Activated naive CD8-positive, alpha-beta T cell treated with anti-CD3 and anti-CD28 coated beads, Interleukin-2, amount 10 ng/mL, durations not matched to agents 7 days and 5 days (primary cell): ENCODE measurements at regions not wholly inside any gene's neighbourhood (a gene's known extent, or its start where the extent isn't known, plus 50 kb on each side); places are given as distances from the start of the nearest gene placed in this dataset.

Experiments used
- ATAC-seq: fragments of 150-1000 bp; cut with Tn5 transposase; one replicate; pipeline ENCODE4 v1.10.0; 2021; ENCODE audit warnings: low read depth, moderate library complexity
- POLR2A ChIA-PET: fragments of 350-600 bp; sonication (Branson Sonifier 250); formaldehyde crosslinking; loops from one replicate; lab custom pipeline; 2021; ENCODE audit warnings: antibody characterized with exemption; lab: Charles Lee
- DNase-seq: peaks from one replicate; pipeline ENCODE4 v3.0.0; 2021
- H3K27ac Mint-ChIP-seq: one replicate; pipeline ENCODE4 v1.8.0; 2022; ENCODE audit warnings: mild to moderate bottlenecking, mixed read lengths
- H3K27me3 Mint-ChIP-seq: one replicate; pipeline ENCODE4 v1.8.0; 2022; ENCODE audit warnings: mild to moderate bottlenecking, moderate library complexity, mixed read lengths
- H3K36me3 Mint-ChIP-seq: one replicate; pipeline ENCODE4 v1.8.0; 2021; ENCODE audit warnings: mild to moderate bottlenecking, mixed read lengths
- H3K4me1 Mint-ChIP-seq: one replicate; pipeline ENCODE4 v1.8.0; 2021; ENCODE audit warnings: mixed read lengths
- H3K4me3 Mint-ChIP-seq: one replicate; pipeline ENCODE4 v1.8.0; 2022; ENCODE audit warnings: mild to moderate bottlenecking, moderate library complexity, mixed read lengths
- H3K9me3 Mint-ChIP-seq: one replicate; pipeline ENCODE4 v1.8.0; 2021; ENCODE audit warnings: mixed read lengths

DNA sequence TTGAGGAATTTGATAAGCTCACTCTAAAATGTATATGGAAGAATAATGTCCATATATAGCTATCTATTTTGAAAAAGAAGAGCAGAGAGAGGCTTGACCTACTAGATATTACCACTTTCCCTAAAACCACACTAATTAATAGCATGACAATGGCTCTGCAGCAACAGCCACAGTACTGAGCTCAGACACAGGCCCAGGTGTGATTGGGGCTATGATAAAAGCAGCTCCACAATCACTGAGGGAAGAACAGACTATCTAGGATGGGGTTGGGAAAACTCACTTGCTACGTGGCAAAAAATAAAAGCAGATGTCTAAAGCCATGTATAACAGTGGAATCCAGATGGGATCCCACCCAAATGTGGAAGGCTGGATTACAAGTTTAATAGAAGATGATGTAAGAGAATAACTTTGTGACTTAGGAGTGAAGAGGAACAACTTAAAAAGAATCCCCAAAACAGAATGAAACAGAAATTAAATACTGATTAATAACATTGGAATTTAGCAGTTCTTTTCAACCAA lies 80.8 kb upstream of the RAB4A start:
- H3K4me1 Mint-ChIP-seq, result peaks cover 16% of the 10 kb centered on the region
- H3K36me3 Mint-ChIP-seq, result no peaks in the 10 kb centered on the region
- DNase-seq, result no peak
- peaks cover 15% of the 10 kb centered on the region for H3K27me3 Mint-ChIP-seq
- no peak overlapping the region for H3K27ac Mint-ChIP-seq
- POLR2A ChIA-PET, result no interaction called here
- ATAC-seq, result no peak
- H3K9me3 Mint-ChIP-seq, result no peaks in the 10 kb centered on the region
- no peak overlapping the region for H3K4me3 Mint-ChIP-seq

DNA sequence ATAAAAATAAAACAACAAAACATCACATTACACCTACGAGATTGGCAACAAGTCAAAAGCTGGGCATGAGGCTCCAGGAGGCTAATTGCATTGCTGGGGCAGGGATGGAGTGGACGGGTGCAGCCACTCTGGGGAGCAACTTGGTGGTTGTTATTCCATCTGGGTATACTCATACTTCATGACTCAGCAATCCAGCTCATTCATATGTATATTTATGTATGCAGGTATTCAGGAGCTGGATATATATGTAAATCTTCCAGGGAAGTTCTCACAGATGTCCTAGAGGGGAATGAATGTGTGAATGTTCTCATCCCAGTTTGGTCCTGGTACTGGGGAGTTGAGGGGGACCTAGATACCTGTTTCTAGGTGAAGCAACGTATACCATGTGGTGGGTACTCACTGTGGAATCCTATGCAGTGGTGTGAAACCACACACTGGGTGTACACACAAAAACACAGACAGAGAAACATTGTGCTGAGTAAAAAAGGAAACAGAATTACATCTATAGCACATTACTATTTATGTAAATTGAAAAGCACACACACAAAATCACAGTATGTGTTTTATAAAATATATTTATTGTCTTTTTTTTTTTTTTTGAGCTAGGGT lies 79.7 kb upstream of the RAB4A start:
- ATAC-seq, result no peak
- peaks cover 11% of the 10 kb centered on the region for H3K4me1 Mint-ChIP-seq
- POLR2A ChIA-PET, result no interaction called here

DNA sequence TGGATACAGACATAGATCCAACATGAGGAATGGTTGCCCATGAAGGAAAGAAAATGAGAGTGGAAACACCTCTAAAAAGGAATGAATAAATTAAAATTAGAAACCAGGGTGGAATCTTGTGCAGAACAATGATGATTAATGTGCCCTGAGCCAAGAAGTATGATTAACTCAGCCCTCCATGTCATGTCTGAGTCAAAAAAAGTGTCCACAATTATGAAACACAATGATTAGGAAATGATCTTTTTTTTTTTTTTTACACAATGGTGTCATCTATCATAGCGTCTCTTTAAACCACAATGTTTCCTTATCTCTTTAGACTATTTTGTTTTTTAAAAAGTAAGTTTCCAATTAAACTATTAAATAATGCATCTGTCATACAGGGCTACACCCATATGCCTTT lies 78.9 kb upstream of the RAB4A start:
- H3K36me3 Mint-ChIP-seq, result no peaks in the 10 kb centered on the region
- no peak overlapping the region for H3K4me3 Mint-ChIP-seq
- DNase-seq (no peak), ATAC-seq (no peak)
- no peak overlapping the region for H3K27ac Mint-ChIP-seq
- POLR2A ChIA-PET, result interaction anchor here (0.6 kb wide), 1 partner anchor 276 kb away, joined by 3 read pairs; no protein-coding TSS in a partner anchor
- peaks cover 3% of the 10 kb centered on the region for H3K4me1 Mint-ChIP-seq
- H3K27me3 Mint-ChIP-seq, result peaks cover 15% of the 10 kb centered on the region
- H3K9me3 Mint-ChIP-seq, result no peaks in the 10 kb centered on the region

More for the DNA sequence above, 79.7 kb upstream of the RAB4A start:
- H3K36me3 Mint-ChIP-seq, result no peaks in the 10 kb centered on the region
- no peak for DNase-seq
- H3K4me3 Mint-ChIP-seq, result no peak overlapping the region
- H3K27ac Mint-ChIP-seq, result no peak overlapping the region
- peaks cover 15% of the 10 kb centered on the region for H3K27me3 Mint-ChIP-seq
- no peaks in the 10 kb centered on the region for H3K9me3 Mint-ChIP-seq

DNA sequence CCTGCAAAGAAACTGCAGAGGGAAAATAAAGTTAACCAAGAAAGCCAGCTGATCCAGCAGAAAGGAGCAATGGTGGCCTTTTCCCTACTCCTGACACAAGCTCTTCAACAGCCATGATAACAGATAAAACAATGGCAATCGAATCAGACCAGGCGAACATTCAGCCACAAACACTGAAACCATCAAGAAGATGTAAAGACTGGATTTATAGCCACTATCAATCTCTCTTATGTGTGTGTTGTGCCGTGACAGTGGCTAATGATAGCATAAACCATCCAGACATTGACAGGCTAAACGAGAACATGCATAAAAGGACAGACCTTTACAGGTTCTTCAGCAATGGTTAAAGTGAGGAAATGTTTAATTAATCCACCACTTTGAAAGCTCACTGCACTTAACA lies 78.1 kb upstream of the RAB4A start:
- ATAC-seq, result no peak
- POLR2A ChIA-PET, result no interaction called here
- no peaks in the 10 kb centered on the region for H3K36me3 Mint-ChIP-seq

DNA sequence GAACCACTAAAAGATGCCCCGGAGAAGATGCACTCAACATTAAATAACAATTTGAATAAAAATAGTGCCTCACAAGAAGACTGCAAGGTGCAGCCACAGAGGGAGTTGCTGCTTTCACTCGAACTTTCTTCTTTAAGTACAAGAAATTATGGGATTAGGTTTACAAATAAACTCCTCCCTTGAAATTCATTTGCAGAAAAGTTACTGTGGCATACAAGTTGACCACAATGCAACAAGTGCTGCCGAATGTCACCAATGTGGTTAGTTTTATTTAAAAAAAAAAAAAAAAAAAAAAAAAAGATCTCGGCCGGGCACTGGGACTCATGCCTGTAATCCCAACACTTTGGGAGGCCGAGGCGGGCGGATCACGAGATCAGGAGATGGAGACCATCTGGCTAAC lies 76.8 kb upstream of the RAB4A start:
- H3K27me3 Mint-ChIP-seq, result peaks cover 12% of the 10 kb centered on the region
- H3K4me3 Mint-ChIP-seq, result no peak overlapping the region
- H3K36me3 Mint-ChIP-seq, result no peaks in the 10 kb centered on the region
- no peaks in the 10 kb centered on the region for H3K9me3 Mint-ChIP-seq
- DNase-seq, result no peak
- H3K27ac Mint-ChIP-seq, result no peak overlapping the region
- ATAC-seq, result no peak
- POLR2A ChIA-PET, result interaction anchor here (0.6 kb wide), 1 partner anchor 84 kb away, joined by 4 read pairs; no protein-coding TSS in a partner anchor
- peaks cover 3% of the 10 kb centered on the region for H3K4me1 Mint-ChIP-seq

More for the DNA sequence above, 78.1 kb upstream of the RAB4A start:
- no peak for DNase-seq
- peaks cover 15% of the 10 kb centered on the region for H3K27me3 Mint-ChIP-seq
- H3K4me1 Mint-ChIP-seq, result peaks cover 3% of the 10 kb centered on the region
- no peaks in the 10 kb centered on the region for H3K9me3 Mint-ChIP-seq
- H3K27ac Mint-ChIP-seq, result no peak overlapping the region
- H3K4me3 Mint-ChIP-seq, result no peak overlapping the region

DNA sequence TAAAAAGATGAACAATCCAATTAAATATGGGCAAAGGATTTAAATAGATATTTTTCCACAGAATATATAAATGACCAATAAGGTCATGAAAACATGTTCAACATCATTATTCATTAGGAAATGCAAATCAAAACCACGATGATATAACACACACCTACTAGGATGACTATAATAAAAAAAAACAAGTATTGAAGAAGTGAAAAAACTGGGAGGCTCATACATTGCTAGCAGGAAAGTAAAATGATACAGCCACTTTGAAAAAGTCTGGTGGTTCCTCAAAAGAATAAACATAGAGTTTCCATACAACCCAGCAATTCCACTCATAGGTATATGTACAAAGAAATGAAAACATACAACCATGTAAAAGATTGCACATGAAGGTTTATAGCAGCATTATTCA lies 75.7 kb upstream of the RAB4A start:
- Mint-ChIP-seq H3K4me1 (peaks cover 9% of the 10 kb centered on the region), H3K9me3 (no peaks in the 10 kb centered on the region), H3K4me3 (no peak overlapping the region), H3K36me3 (no peaks in the 10 kb centered on the region), H3K27ac (no peak overlapping the region), H3K27me3 (peaks cover 5% of the 10 kb centered on the region)
- DNase-seq (no peak), ATAC-seq (no peak)
- POLR2A ChIA-PET, result no interaction called here

DNA sequence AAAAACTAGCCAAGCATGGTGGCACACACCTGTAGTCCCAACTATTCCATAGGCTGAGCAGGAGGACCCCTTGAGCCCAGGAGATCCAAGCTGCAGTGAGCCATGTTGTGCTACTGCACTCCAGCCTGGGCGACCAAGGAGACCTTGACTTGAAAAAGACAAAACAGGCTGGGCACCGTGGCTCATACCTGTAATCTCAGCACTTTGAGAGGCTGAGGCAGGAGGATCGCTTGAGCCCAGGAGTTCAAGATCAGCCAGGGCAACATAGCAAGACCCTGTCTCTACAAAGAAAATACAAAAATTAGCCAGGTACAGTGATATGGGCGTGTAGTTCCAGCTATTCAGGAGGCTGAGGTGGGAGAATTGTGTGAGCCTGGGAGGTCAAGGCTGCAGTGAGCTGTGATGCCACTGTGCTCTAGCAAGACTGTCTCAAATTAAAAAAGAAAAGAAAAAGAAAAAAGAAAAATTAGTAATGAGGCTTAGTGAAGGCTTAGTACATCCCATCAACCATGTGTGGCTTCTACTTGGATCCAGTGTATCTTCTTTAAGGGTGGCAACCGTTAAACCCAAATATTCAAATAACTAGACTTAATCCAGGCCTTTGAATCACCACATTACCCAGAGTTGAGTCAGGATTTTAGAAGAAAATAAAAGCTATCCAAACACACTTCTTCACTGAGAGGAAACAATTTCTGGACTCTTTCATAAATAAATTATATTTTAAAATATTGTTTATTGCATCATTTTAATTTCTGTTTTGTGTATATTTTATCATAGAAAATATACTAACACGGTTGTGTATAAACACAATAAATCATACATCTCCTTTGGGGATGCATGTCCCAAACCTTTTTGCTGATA lies 74.3 kb upstream of the RAB4A start:
- peaks cover 13% of the 10 kb centered on the region for H3K4me1 Mint-ChIP-seq
- no peak for ATAC-seq
- POLR2A ChIA-PET, result no interaction called here
- no peaks in the 10 kb centered on the region for H3K36me3 Mint-ChIP-seq
- DNase-seq, result no peak
- no peak overlapping the region for H3K4me3 Mint-ChIP-seq
- H3K27ac Mint-ChIP-seq, result peak overlapping the region; percentile 14
- no peaks in the 10 kb centered on the region for H3K9me3 Mint-ChIP-seq
- peaks cover 8% of the 10 kb centered on the region for H3K27me3 Mint-ChIP-seq

DNA sequence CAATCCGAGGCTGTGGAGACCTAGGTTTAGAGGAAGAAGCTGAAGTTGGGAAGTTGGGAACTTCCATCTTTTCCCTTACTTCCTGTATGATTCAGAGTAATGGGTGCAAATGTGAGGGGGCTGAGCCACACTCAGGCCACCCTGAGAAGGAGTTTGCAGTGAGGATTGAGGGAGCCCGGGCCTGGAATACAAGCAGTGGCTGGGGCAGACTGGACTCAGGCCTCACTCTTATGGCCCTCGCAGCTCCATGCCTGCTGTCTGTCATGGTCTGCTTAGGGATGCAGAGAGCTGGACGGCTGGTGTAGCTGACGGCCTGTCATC lies 73.7 kb upstream of the RAB4A start:
- H3K27ac Mint-ChIP-seq, result no peak overlapping the region
- no peak for ATAC-seq
- no peak for DNase-seq
- H3K4me1 Mint-ChIP-seq, result peaks cover 13% of the 10 kb centered on the region
- peaks cover 6% of the 10 kb centered on the region for H3K27me3 Mint-ChIP-seq
- no peaks in the 10 kb centered on the region for H3K36me3 Mint-ChIP-seq
- H3K4me3 Mint-ChIP-seq, result no peak overlapping the region
- POLR2A ChIA-PET, result no interaction called here
- no peaks in the 10 kb centered on the region for H3K9me3 Mint-ChIP-seq

DNA sequence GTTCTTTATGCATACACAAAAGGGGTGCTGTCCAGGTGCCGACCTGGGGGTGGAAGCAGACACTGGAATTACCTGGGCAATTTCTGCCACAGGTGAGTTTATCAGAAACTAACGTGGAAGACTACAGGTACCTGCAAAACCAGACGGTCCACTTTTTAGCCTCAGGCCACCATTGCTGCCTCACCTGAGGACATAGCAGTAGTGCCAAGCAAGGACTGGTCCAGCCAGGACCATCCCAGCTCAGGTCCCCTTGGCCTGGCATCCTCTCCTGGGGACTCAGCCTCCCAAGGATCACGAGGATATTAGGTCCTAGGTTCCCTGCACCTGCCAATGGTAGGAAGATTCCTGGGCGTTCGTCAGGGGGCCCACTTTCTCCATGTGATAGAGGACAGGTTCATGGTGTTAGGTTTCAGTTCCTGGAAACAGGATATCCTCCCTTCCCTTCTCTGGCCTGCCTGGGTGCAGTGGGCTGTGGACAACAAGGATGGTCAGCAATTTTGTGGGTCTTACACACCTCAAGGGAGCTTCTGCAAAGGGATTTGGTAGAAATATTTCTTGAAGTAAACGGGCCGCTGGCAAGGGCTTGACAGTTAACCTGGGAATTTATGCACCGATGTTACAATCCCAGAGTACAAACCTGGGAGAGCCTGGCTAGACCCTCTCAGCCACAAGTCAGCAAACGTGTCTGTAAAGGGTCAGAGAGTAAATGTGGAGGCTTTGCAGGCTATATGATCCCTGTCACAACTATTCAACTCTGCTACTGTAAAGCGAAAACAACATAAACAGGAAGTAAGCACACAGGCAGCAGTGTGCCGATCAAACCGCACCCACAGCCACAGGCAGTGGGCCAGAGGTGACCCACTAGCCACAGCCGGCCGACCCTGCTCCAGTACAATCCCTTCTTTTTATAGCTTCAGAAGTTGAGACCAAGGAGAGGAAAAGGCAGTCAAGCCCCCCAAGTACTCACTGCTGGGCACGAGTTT lies 71.4 kb upstream of the RAB4A start:
- H3K9me3 Mint-ChIP-seq, result no peaks in the 10 kb centered on the region
- DNase-seq (peak; percentile 41), ATAC-seq (peak; percentile 47)
- H3K4me1 Mint-ChIP-seq, result peaks cover 11% of the 10 kb centered on the region
- peak overlapping the region; percentile 53 for H3K4me3 Mint-ChIP-seq
- H3K27me3 Mint-ChIP-seq, result peaks cover 4% of the 10 kb centered on the region
- POLR2A ChIA-PET, result no interaction called here
- H3K27ac Mint-ChIP-seq, result no peak overlapping the region
- no peaks in the 10 kb centered on the region for H3K36me3 Mint-ChIP-seq

DNA sequence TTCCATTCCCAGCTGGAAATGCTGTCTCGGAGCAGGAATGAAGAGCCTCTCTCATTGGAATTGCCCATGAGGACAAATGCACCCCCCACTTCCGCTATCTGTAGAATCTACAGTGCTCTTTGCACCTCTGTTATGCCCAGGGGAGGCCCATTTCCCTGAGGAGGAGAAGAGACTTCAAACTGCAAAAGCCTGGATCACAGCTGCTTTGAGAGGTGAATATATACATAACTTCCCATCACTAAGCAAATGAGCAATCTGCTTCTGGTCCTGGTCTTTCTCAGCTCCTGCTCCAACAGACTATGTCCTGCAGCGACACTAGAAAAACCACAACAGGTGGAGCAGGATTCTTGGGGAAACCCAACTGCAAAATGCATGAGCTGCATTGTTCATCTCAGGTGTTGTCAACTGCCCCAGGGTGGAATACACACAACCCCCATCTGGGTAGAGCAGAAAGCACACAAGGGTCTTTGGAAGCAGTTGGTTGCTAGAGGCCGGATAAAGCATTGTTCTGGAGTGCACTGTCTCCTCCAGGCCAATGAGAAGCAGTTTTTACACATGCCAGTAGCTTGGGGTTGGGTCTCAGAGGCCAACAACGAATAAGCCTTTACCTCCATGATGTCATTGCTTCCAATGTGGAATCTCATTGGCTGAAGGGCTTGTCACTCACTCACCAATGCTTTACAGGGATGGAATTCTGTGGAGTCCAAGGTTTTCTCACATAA lies 67.7 kb upstream of the RAB4A start:
- Mint-ChIP-seq H3K36me3 (no peaks in the 10 kb centered on the region), H3K27me3 (peaks cover 8% of the 10 kb centered on the region), H3K27ac (no peak overlapping the region), H3K4me1 (peaks cover 14% of the 10 kb centered on the region), H3K9me3 (no peaks in the 10 kb centered on the region), H3K4me3 (no peak overlapping the region)
- POLR2A ChIA-PET, result interaction anchor here (1.0 kb wide), 1 partner anchor 467 kb away, joined by 5 read pairs; no protein-coding TSS in a partner anchor
- ATAC-seq (no peak), DNase-seq (no peak)

DNA sequence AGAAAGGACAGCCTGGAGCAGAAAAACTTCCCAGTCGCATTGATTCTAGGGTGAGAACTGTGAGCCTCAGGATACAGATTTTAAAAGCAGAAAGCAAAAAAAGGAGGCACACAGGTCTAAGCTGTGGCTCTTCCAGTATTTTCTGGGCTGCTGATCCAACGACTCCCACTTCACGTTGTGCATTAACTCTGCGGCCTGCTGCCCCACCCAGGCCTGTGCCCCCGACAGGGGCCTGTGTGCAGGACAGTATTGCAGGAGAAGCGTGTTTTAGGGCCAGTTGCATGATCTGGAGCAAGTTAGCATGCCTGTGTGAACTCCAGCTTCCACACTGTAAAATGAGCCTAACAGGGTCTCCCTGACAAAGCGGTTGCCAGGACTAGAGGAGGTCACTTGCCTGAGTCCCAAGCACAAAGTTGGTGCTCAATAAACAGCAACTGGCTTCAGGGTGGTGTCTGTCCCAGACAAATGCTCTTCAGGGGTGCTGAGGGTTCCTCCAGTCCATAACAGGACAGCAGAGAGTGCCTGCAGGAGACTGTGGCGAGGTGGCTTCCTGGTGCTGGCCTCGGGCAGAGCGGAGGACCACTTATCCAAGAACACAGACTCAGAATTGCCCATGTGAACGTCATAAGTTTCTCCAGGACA lies 66.8 kb upstream of the RAB4A start:
- ATAC-seq (no peak), DNase-seq (no peak)
- Mint-ChIP-seq H3K9me3 (no peaks in the 10 kb centered on the region), H3K4me3 (no peak overlapping the region), H3K4me1 (peaks cover 18% of the 10 kb centered on the region), H3K27ac (no peak overlapping the region), H3K27me3 (peaks cover 9% of the 10 kb centered on the region), H3K36me3 (no peaks in the 10 kb centered on the region)
- POLR2A ChIA-PET, result no interaction called here
